GM13976 (cell line): ENCODE measurements at regions not wholly inside any gene's neighbourhood (a gene's known extent, or its start where the extent isn't known, plus 50 kb on each side); places are given as distances from the start of the nearest gene placed in this dataset.

Experiments used
- DNase-seq: peaks from one replicate; pipeline ENCODE4 v3.0.0; 2012; ENCODE audit warnings: low spot score
- CTCF ChIP-seq: IDR thresholded peaks from 2 replicates; pipeline ENCODE4 v1.5.1; 2012; ENCODE audit warnings: borderline replicate concordance, mild to moderate bottlenecking; ENCODE audit not compliant: insufficient read depth; ENCODE audit errors: extremely low read depth, missing control alignments, control extremely low read depth
- in situ Hi-C: fragments of 300-500 bp; cut with MboI; formaldehyde crosslinking; loops from one replicate; pipeline ENCODE4 v1.12.0; 2022; ENCODE audit warnings: low sequenced_read_pairs, mixed read lengths, inconsistent platforms; ENCODE audit not compliant: unreplicated experiment

DNA sequence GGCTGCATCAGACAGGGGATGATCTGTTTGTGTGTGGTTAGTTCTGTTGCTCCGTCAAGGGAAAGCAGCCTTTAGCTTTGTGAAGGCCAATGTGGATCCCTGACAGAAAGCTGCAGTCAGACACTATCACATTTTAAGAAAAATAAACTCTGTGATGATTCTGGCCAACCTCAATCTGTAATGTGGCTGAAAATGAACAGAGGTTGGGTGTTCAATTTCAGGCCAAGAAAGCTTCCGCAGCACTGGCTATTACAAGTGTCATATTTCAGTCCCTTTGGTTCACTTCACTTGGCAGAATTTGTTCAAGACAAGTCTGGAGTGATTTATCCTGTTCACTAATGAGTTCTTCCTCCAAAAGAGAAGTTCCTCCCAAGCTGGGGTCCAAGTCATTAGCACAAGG, 571.8 kb upstream of the IL12A start:
- TF ChIP-seq CTCF: no peak
- DNase-seq: no peak
- in situ Hi-C loops: no loop called here

DNA sequence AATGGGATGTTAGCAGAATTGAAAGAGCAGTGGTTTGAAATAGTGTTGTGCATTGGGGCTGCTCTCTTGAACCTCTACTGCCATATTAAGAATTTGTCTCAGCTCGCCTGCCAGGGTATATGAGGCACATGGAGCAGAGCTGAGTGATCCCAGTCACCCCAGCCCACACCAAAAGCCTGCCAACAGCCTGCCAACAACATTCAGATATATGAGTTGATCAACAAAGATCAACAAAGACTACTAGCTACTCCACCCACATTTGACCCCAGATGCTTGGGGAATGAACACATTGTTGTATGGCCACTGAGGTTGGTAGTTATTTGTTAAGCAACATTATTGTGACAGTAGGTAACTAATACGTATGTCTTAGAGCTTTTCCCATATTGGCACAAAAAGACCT, 570.9 kb upstream of the IL12A start:
- in situ Hi-C loops: no loop called here
- no peak for TF ChIP-seq CTCF
- DNase-seq: no peak

DNA sequence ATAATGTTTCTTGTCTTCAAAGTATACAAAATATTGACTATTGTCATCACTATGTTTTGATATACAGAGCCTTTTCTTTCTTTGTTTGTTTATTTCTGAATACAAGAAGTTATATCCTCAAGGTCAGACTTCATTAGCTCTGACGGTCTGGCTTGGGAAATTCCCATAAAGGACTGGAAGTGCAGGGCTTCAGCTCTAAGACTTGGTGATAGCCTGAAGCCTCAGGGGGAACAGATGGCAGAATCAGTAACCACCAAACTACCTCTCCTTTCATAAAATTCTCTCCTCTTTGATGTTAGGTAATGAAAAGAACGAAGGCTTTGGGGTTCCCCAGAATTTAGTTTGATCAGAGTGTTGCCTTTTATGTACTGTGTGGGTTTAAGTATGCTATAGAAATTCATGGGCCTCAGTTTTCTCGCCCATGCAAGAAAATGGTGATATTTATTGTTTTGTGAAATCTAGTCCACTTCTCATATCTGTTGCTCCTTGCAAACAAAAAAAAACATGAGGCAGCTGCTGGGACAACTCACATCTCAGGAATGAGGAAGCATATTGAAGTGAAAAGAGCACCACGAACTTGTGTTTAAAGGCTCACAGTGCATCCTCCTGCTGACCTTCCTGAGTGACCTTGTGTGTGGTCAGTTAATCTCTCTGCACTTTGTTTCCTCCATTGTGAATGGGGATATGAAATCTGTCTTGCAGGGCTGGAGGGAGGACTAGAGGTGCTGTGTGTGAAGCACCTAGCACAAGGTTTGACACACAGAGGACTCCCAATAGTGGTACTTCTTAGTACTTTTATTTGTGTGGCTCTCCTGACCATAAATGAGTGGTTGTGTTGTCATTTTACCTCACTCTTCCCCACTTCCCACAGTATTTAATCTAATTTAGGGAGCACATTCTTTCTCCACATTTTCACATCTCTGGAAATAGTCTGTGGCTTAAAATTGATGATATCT, 569.8 kb upstream of the IL12A start:
- DNase-seq: no peak
- in situ Hi-C loops: no loop called here
- TF ChIP-seq CTCF: no peak

- no peak for TF ChIP-seq CTCF
- in situ Hi-C loops: no loop called here
- DNase-seq: no peak
Observed at GRCh38 chr3:159429702-159430101, 558.9 kb upstream of the IL12A start.

- no peak for TF ChIP-seq CTCF
Observed at GRCh38 chr3:159432682-159433340, 555.8 kb upstream of the IL12A start.

DNA sequence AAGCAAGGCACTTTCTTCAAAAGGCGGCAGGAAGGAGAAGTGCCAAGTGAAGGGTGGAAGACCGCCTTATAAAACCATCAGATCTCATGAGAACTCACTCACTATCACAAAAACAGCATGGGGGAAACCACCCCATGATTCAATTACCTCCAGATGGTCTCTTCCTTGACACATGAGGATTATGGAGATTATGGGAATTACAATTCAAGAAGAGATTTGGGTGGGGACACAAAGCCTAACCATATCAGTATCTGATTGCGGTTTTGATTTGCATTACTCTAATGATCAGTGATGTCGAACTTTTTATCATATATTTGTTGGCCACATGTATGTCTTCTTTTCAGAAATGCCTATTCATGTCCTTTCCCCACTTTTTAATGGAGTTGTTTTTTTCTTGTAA, 549.3 kb upstream of the IL12A start:
- in situ Hi-C loops: no loop called here
- no peak for DNase-seq

More at GRCh38 chr3:159432682-159433340, 555.8 kb upstream of the IL12A start:
- no peak for DNase-seq
- in situ Hi-C loops: no loop called here

More for the DNA sequence above, 549.3 kb upstream of the IL12A start:
- TF ChIP-seq CTCF: no peak
